Natural killer cell (primary cell): ENCODE measurements at regions not wholly inside any gene's neighbourhood (a gene's known extent, or its start where the extent isn't known, plus 50 kb on each side); places are given as distances from the start of the nearest gene placed in this dataset.

Experiments
- ATAC-seq, 3 donors: fragments of 150-1000 bp in 2 of 3; fragments of 200-7000 bp in 1 of 3; cut with Tn5 transposase; 1 replicate in 1 of 3; 2 replicates in 2 of 3; pipeline ENCODE4 v1.10.0; 2021; ENCODE audit warnings: mild to moderate bottlenecking in 2 of 3, moderate library complexity in 2 of 3
- DNase-seq, 2 donors: peaks; one replicate each; pipeline versions ENCODE4 v3.0.0 to v3.0.0-alpha.2; 2013 to 2021; ENCODE audit warnings: mixed read lengths in 1 of 2
- H3K27ac ChIP-seq: one replicate; pipeline ENCODE4 v1.5.1; 2013; ENCODE audit warnings: mild to moderate bottlenecking, low read length
- H3K27me3 ChIP-seq: one replicate; pipeline ENCODE4 v1.6.1; 2013; ENCODE audit warnings: low read length; ENCODE audit not compliant: control insufficient read depth, insufficient read depth
- H3K36me3 ChIP-seq: one replicate; pipeline ENCODE4 v1.6.1; 2013; ENCODE audit warnings: low read length; ENCODE audit not compliant: control insufficient read depth, insufficient read depth
- H3K4me1 ChIP-seq: one replicate; pipeline ENCODE4 v1.6.1; 2013; ENCODE audit warnings: low read length; ENCODE audit not compliant: control insufficient read depth, insufficient read depth
- H3K4me3 ChIP-seq: one replicate; pipeline ENCODE4 v1.5.1; 2013; ENCODE audit warnings: low read length
- H3K9me3 ChIP-seq: one replicate; pipeline ENCODE4 v1.6.1; 2013; ENCODE audit warnings: low read length; ENCODE audit not compliant: control insufficient read depth, insufficient read depth
- H3K27ac Mint-ChIP-seq, 2 donors: one replicate each; pipeline ENCODE4 v1.8.0; 2022; ENCODE audit warnings: mild to moderate bottlenecking in 2 of 2, mixed read lengths in 2 of 2, moderate library complexity in 1 of 2
- H3K27me3 Mint-ChIP-seq, 2 donors: one replicate each; pipeline ENCODE4 v1.8.0; 2022; ENCODE audit warnings: low read depth in 2 of 2, mixed read lengths in 2 of 2
- H3K36me3 Mint-ChIP-seq: one replicate; pipeline ENCODE4 v1.8.0; 2022; ENCODE audit warnings: mixed read lengths
- H3K4me1 Mint-ChIP-seq, 2 donors: one replicate each; pipeline ENCODE4 v1.8.0; 2022; ENCODE audit warnings: mixed read lengths in 2 of 2
- H3K4me3 Mint-ChIP-seq: one replicate; pipeline ENCODE4 v1.8.0; 2022; ENCODE audit warnings: mild to moderate bottlenecking, moderate library complexity, mixed read lengths
- H3K9me3 Mint-ChIP-seq, 2 donors: one replicate each; pipeline ENCODE4 v1.8.0; 2022; ENCODE audit warnings: mixed read lengths in 2 of 2
- CTCF ChIP-seq: fragments of 200-600 bp; IDR thresholded peaks from one replicate; pipeline ENCODE4 v1.8.0; 2022; ENCODE audit warnings: antibody characterized with exemption
- WGBS: methylation state at CpG from one replicate; pipeline ENCODE4 v1.1.7; 2013; ENCODE audit warnings: missing lambda C conversion rate; ENCODE audit not compliant: insufficient coverage; 5-methylcytosine and 5-hydroxymethylcytosine counted together
- intact Hi-C: fragments of 100-400 bp; cut with micrococcal nuclease; formaldehyde crosslinking; loops from one replicate; pipeline ENCODE4 v1.14.2; 2022

DNA sequence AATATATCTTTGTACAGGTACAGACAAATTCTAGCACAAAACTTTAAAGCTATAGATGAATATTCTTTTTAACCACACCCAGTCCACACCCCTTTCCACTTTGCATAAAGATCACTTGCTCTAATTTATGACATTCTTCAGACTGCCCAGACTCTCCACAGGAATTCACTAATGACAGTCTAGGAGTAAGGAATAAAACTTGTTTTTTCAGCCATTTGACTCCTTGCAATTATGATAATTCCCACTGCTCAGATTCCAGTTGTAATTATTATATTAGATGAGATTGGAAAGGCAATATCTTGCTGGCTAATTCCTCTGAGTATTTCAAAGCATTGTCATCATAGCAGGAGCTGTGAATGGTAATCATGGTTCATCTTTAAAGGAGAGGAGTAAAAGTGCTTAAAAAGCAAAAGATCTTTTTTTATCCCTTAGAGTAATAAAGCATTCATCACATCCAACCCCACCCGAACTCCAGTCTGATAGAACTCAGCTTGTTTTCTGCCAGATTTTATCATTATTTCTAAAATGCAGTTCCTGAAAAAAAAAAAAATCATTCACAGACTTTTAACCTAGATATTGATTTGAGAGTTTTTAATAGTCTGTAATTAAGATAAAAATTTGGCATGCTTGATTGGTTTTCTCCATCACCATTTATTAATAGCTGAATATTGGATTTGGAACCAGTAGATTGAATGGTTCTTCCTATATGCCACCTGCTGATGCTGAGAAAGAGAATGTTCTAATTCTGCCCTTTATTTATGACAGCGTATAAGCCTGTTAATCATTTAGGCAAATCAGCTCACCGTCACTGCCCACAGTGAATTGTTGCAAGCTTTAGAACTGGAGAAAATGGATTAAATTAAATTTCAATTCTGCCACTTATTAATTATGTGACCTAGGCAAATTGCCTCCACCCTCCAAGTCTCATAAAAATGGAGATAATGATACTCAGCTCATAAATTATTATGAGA, 93.9 kb upstream of the RASSF8 start:
- no peak for TF ChIP-seq CTCF
- Histone ChIP-seq H3K9me3 (no peaks in the 10 kb centered on the region), H3K27ac (no peak overlapping the region), H3K4me1 (no peaks in the 10 kb centered on the region), H3K27me3 (no peaks in the 10 kb centered on the region), H3K36me3 (no peaks in the 10 kb centered on the region), H3K4me3 (no peak overlapping the region)
- no peaks in the 10 kb centered on the region for H3K36me3 Mint-ChIP-seq
- no peak overlapping the region for H3K4me3 Mint-ChIP-seq
- H3K27me3 Mint-ChIP-seq = peaks cover 0 to 7% of the 10 kb centered on the region in 2 donors
- no peak for ATAC-seq
- no peak for DNase-seq
- WGBS = 91% methylated on average over 3 of the region's 3 CpGs
- H3K4me1 Mint-ChIP-seq = peaks cover 4 to 5% of the 10 kb centered on the region in 2 donors
- intact Hi-C loops = no loop called here
- no peaks in the 10 kb centered on the region for H3K9me3 Mint-ChIP-seq
- H3K27ac Mint-ChIP-seq = no peak overlapping the region

DNA sequence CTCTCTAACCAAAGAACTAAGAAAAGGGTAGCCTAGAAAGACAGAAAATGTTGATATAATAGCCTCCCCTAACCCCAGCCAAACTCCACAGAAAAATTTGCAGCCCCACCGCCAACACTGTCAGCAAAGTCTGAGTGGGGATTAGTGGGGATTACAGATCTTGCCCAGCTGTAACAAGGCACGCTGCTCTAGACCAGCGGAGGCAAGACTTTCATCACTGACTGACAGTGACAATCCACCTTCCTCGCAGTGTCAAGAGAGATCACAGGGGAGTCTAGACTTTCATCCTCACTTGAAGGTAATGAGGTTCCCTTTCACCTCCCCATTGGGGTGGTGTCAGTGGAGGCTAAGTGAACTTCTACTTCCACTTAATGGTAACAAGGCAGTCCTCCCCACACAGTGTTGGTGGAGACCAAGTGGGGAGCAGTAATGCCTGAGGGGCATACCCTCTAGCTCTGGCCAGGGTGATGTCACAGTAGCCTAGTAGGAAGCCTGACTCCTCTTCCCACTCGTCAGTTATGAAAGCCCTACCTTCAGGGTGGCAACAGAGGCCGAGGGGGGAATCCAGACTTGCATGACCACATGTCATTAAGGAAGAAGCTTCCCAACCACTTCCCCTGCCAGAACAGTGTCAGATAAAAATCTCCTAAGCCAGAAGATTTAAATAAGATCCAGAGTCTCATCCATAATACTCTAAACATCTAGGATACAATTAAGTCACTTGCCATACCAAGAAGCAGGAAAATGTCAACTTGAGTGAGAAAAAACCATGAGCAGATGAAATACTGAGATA, 91.7 kb upstream of the RASSF8 start:
- TF ChIP-seq CTCF = no peak
- peak in 1 of 3 donors; percentile 7 for ATAC-seq
- WGBS = 91% methylated on average over 6 of the region's 6 CpGs
- no peaks in the 10 kb centered on the region for H3K36me3 Mint-ChIP-seq
- Histone ChIP-seq H3K4me3 (no peak overlapping the region), H3K36me3 (no peaks in the 10 kb centered on the region), H3K9me3 (no peaks in the 10 kb centered on the region), H3K27ac (no peak overlapping the region), H3K4me1 (no peaks in the 10 kb centered on the region), H3K27me3 (no peaks in the 10 kb centered on the region)
- DNase-seq = no peak
- no peak overlapping the region for H3K4me3 Mint-ChIP-seq
- H3K27ac Mint-ChIP-seq = no peak overlapping the region
- no peaks in the 10 kb centered on the region for H3K4me1 Mint-ChIP-seq
- H3K27me3 Mint-ChIP-seq = no peaks in the 10 kb centered on the region
- intact Hi-C loops = no loop called here
- peaks cover 0 to 3% of the 10 kb centered on the region in 2 donors for H3K9me3 Mint-ChIP-seq

DNA sequence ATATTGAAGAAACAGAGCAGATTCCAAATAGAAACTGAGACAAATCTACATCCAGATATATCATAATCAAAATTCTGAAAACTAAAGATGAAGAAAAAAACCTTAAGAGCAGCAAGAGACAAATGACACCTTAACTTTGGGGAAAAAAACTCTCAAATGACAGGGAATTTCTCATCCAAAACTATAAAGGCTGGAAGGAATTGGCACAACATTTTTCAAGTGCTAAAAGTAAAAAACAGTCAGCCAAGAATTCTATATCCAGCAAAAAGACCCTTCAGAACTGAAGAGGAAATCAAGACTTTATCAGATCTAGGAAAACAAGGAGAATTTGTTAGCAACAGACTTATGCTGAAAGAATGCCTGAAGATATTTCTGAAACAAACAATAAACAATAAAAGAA, 90.3 kb upstream of the RASSF8 start:
- no peak overlapping the region for H3K4me3 ChIP-seq
- no peaks in the 10 kb centered on the region for H3K36me3 Mint-ChIP-seq
- H3K36me3 ChIP-seq = no peaks in the 10 kb centered on the region
- ATAC-seq (no peak), DNase-seq (no peak)
- no peaks in the 10 kb centered on the region for H3K27me3 ChIP-seq
- no peak for TF ChIP-seq CTCF
- no peaks in the 10 kb centered on the region for H3K27me3 Mint-ChIP-seq
- no peak overlapping the region for H3K27ac ChIP-seq
- no peaks in the 10 kb centered on the region for H3K4me1 ChIP-seq
- H3K4me1 Mint-ChIP-seq = no peaks in the 10 kb centered on the region
- no peak overlapping the region for H3K27ac Mint-ChIP-seq
- no peaks in the 10 kb centered on the region for H3K9me3 ChIP-seq
- peaks cover 0 to 3% of the 10 kb centered on the region in 2 donors for H3K9me3 Mint-ChIP-seq
- intact Hi-C loops = no loop called here
- no peak overlapping the region for H3K4me3 Mint-ChIP-seq
